OCI-LY7 (cell line): ENCODE measurements at regions not wholly inside any gene's neighbourhood (a gene's known extent, or its start where the extent isn't known, plus 50 kb on each side); places are given as distances from the start of the nearest gene placed in this dataset.

Experiments used
- CTCF ChIP-seq: fragments of 200-600 bp; sonication (generic); conservative IDR thresholded peaks from 2 replicates; pipeline ENCODE4 v1.5.1; 2014; ENCODE audit warnings: mild to moderate bottlenecking, antibody characterized with exemption, low read length, moderate library complexity, mixed read lengths
- EZH2phosphoT487 ChIP-seq: fragments of 200-600 bp; sonication (generic); IDR thresholded peaks from 2 replicates; pipeline ENCODE4 v1.6.1; 2018; ENCODE audit warnings: low read depth, borderline replicate concordance, mild to moderate bottlenecking, mixed run types, antibody characterized with exemption, low read length, moderate library complexity, mixed read lengths

GRCh38 chr5:145478651-145479050, 356.5 kb downstream of the PRELID2 start:
- TF ChIP-seq CTCF (no peak), EZH2phosphoT487 (no peak)
